ENCODE measurements at regions not wholly inside any gene's neighbourhood (a gene's known extent, or its start where the extent isn't known, plus 50 kb on each side); places are given as distances from the start of the nearest gene placed in this dataset.
"Not testable (repeated sequence)": the region's sequence is repeated elsewhere in the genome, so short reads cannot be mapped to it uniquely, and the experiment has no call there.

DNA sequence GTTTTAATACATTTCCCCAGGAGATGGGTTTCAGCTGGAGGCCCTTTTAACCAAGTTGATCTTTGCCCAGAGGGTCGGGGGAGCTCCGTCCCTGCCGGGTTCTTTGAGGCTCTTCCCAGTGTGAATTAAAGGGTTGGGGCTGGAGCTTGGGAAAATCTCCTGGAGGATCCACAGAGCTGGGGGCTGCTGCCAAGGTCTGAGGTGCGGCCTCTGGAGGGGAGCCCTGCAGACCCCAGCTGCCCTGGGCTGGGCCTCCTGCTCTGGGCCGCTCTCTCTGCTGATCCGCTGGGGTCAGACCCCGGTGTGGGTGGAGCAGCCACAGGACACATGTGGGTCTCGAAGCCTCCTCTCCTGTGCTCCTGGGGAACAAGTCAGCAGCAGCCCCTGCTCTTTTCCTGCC, 51.4 kb upstream of the SFSWAP start:
- TF ChIP-seq, protein P1, sequence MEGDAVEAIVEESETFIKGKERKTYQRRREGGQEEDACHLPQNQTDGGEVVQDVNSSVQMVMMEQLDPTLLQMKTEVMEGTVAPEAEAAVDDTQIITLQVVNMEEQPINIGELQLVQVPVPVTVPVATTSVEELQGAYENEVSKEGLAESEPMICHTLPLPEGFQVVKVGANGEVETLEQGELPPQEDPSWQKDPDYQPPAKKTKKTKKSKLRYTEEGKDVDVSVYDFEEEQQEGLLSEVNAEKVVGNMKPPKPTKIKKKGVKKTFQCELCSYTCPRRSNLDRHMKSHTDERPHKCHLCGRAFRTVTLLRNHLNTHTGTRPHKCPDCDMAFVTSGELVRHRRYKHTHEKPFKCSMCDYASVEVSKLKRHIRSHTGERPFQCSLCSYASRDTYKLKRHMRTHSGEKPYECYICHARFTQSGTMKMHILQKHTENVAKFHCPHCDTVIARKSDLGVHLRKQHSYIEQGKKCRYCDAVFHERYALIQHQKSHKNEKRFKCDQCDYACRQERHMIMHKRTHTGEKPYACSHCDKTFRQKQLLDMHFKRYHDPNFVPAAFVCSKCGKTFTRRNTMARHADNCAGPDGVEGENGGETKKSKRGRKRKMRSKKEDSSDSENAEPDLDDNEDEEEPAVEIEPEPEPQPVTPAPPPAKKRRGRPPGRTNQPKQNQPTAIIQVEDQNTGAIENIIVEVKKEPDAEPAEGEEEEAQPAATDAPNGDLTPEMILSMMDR (conservative IDR thresholded peaks at IDR 0.05; ENCODE audit: low read depth, low read length), result not testable (repeated sequence)
- not testable (repeated sequence) for TF ChIP-seq EZH2 (IDR thresholded peaks at IDR 0.05; ENCODE audit: borderline replicate concordance, low read depth, low read length, poor library complexity, severe bottlenecking)
